ENCODE measurements at regions not wholly inside any gene's neighbourhood (a gene's known extent, or its start where the extent isn't known, plus 50 kb on each side); places are given as distances from the start of the nearest gene placed in this dataset.

DNA sequence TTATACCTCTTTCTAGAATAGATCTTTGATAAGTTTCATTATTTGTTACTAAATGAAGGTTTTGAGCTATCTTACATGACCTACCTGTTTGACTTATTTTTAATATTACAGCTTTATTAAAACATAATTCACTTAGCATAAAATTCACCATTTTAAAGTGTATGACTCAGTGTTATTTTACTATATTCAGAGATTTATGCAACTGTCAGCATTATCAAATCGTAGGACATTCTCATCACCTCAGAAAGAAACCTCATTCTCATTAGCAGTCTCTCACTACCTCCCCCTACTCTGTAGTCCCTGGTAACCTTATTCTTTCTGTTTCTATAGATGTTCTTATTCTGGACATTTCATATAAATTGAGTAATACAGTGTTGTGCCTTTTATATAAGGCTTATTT lies 207.9 kb upstream of the FOXP2 start:
- no peaks in the 10 kb centered on the region for H3F3A ChIP-seq (ENCODE audit: insufficient read depth)
- in situ Hi-C loops (cut with MboI), result no loop called here
- H3K4me1 ChIP-seq (ENCODE audit: insufficient read depth), result no peaks in the 10 kb centered on the region
- H3K4me3 ChIP-seq, result no peak overlapping the region
- H3K9ac ChIP-seq, result no peak overlapping the region
- H3K4me2 ChIP-seq (ENCODE audit: unreplicated experiment), result no peak overlapping the region
- no peaks in the 10 kb centered on the region for H3K9me2 ChIP-seq (ENCODE audit: insufficient read depth)
- no peak overlapping the region for H3K27ac ChIP-seq
- WGBS, 2 experiments (ENCODE audit: low coverage in 1 of 2, low lambda C conversion rate in 2 of 2, missing lambda C conversion rate in 2 of 2), result 81 to 89% methylated on average over 1 of the region's 1 CpG
- no peaks in the 10 kb centered on the region for H3K36me3 ChIP-seq (ENCODE audit: low read depth)
- H3K27me3 ChIP-seq (replicated peaks; ENCODE audit: insufficient read depth), result no peaks in the 10 kb centered on the region
- H3K9me3 ChIP-seq (ENCODE audit: low read depth), result no peaks in the 10 kb centered on the region
- TF ChIP-seq EZH2phosphoT487 (IDR thresholded peaks at IDR 0.05; ENCODE audit: insufficient read depth, low read depth), result no peak
- no peak for TF ChIP-seq EZH2 (IDR thresholded peaks at IDR 0.05; ENCODE audit: insufficient read depth, poor library complexity, severe bottlenecking)
- H2AFZ ChIP-seq, result no peak overlapping the region
- no peaks in the 10 kb centered on the region for H4K20me1 ChIP-seq (ENCODE audit: insufficient read depth)
- no peak for DNase-seq
- no peaks in the 10 kb centered on the region for H3K79me2 ChIP-seq (ENCODE audit: insufficient read depth)

GRCh38 chr7:114196517-114196916 lies 218.1 kb upstream of the FOXP2 start:
- no peaks in the 10 kb centered on the region for H3K9me3 ChIP-seq (ENCODE audit: low read depth)
- H2AFZ ChIP-seq, result no peak overlapping the region
- no peaks in the 10 kb centered on the region for H3K4me1 ChIP-seq (ENCODE audit: insufficient read depth)
- WGBS, 2 experiments (ENCODE audit: low coverage in 1 of 2, low lambda C conversion rate in 2 of 2, missing lambda C conversion rate in 2 of 2), result 89 to 90% methylated on average over 1 of the region's 1 CpG
- H3K27ac ChIP-seq, result no peak overlapping the region
- H3K4me3 ChIP-seq, result no peak overlapping the region
- no peaks in the 10 kb centered on the region for H3F3A ChIP-seq (ENCODE audit: insufficient read depth)
- TF ChIP-seq EZH2phosphoT487 (IDR thresholded peaks at IDR 0.05; ENCODE audit: insufficient read depth, low read depth) (no peak), EZH2 (IDR thresholded peaks at IDR 0.05; ENCODE audit: insufficient read depth, poor library complexity, severe bottlenecking) (no peak)
- in situ Hi-C loops (cut with MboI), result no loop called here
- H3K79me2 ChIP-seq (ENCODE audit: insufficient read depth), result no peaks in the 10 kb centered on the region
- H4K20me1 ChIP-seq (ENCODE audit: insufficient read depth), result no peaks in the 10 kb centered on the region
- H3K9ac ChIP-seq, result no peak overlapping the region
- no peaks in the 10 kb centered on the region; the same call in 1 of the 2 replicates for H3K9me2 ChIP-seq (ENCODE audit: insufficient read depth)
- no peaks in the 10 kb centered on the region for H3K36me3 ChIP-seq (ENCODE audit: low read depth)
- no peak overlapping the region for H3K4me2 ChIP-seq (ENCODE audit: unreplicated experiment)
- no peaks in the 10 kb centered on the region for H3K27me3 ChIP-seq (replicated peaks; ENCODE audit: insufficient read depth)
- no peak for DNase-seq

- Histone ChIP-seq H2AFZ (no peak overlapping the region), H3K4me1 (ENCODE audit: insufficient read depth) (no peaks in the 10 kb centered on the region), H3K9me2 (ENCODE audit: insufficient read depth) (no peaks in the 10 kb centered on the region; the same call in 1 of the 2 replicates), H3K9ac (no peak overlapping the region), H3K36me3 (ENCODE audit: low read depth) (no peaks in the 10 kb centered on the region), H3K27ac (no peak overlapping the region), H3K4me2 (ENCODE audit: unreplicated experiment) (no peak overlapping the region), H4K20me1 (ENCODE audit: insufficient read depth) (no peaks in the 10 kb centered on the region), H3K79me2 (ENCODE audit: insufficient read depth) (no peaks in the 10 kb centered on the region), H3K4me3 (no peak overlapping the region), H3K9me3 (ENCODE audit: low read depth) (no peaks in the 10 kb centered on the region), H3F3A (ENCODE audit: insufficient read depth) (no peaks in the 10 kb centered on the region), H3K27me3 (replicated peaks; ENCODE audit: insufficient read depth) (no peaks in the 10 kb centered on the region)
- no peak for DNase-seq
- WGBS, 2 experiments (ENCODE audit: low coverage in 1 of 2, low lambda C conversion rate in 2 of 2, missing lambda C conversion rate in 2 of 2), result 42 to 47% methylated on average over 2 of the region's 2 CpGs
- TF ChIP-seq EZH2phosphoT487 (IDR thresholded peaks at IDR 0.05; ENCODE audit: insufficient read depth, low read depth) (no peak), EZH2 (IDR thresholded peaks at IDR 0.05; ENCODE audit: insufficient read depth, poor library complexity, severe bottlenecking) (no peak)
- in situ Hi-C loops (cut with MboI), result no loop called here
Observed at GRCh38 chr7:114190387-114190786, 224.2 kb upstream of the FOXP2 start.

DNA sequence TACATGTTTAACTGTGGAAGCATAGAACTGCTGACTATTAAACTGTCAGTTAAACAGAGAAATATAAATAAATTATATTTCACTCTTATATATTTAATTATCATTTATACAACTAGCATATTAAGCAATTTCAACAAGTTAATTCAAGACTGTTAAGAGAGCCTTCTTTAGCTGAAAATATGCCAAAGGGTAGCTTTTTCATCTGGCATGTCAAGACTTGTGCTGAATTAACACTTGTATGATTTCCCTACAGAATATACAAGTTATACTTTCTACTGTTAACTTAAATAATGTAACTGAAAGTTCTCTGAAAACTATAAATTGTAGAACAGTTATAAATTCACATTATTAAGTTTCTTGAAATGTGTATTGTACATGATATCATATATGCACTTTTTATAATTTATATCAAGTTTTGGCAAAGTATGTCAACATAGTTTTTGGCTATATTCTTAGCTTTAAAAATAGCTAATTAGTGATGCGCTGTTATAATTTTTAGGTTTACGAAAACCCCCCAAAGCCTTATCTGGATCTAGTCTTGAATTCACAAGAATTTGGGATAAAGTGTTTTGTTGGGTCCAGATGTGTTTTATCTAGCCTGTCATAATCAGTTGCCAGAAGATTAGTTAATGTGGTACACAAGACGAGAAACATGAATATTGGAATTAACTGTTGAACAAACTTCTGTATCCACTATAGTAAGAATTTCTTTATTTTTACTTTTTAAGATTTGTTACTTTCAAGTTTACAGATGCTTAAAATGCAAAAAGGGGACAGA lies 231.1 kb upstream of the FOXP2 start:
- no peaks in the 10 kb centered on the region for H4K20me1 ChIP-seq (ENCODE audit: insufficient read depth)
- no peaks in the 10 kb centered on the region for H3F3A ChIP-seq (ENCODE audit: insufficient read depth)
- TF ChIP-seq EZH2phosphoT487 (IDR thresholded peaks at IDR 0.05; ENCODE audit: insufficient read depth, low read depth) (no peak), EZH2 (IDR thresholded peaks at IDR 0.05; ENCODE audit: insufficient read depth, poor library complexity, severe bottlenecking) (no peak)
- H3K9me2 ChIP-seq (ENCODE audit: insufficient read depth), result no peaks in the 10 kb centered on the region; the same call in 1 of the 2 replicates
- H3K4me1 ChIP-seq (ENCODE audit: insufficient read depth), result no peaks in the 10 kb centered on the region
- in situ Hi-C loops (cut with MboI), result no loop called here
- H3K36me3 ChIP-seq (ENCODE audit: low read depth), result no peaks in the 10 kb centered on the region
- H3K79me2 ChIP-seq (ENCODE audit: insufficient read depth), result no peaks in the 10 kb centered on the region
- no peak overlapping the region for H3K27ac ChIP-seq
- H3K27me3 ChIP-seq (replicated peaks; ENCODE audit: insufficient read depth), result no peaks in the 10 kb centered on the region
- no peak for DNase-seq
- H3K4me3 ChIP-seq, result no peak overlapping the region
- H3K9me3 ChIP-seq (ENCODE audit: low read depth), result no peaks in the 10 kb centered on the region
- H2AFZ ChIP-seq, result no peak overlapping the region
- H3K9ac ChIP-seq, result no peak overlapping the region
- H3K4me2 ChIP-seq (ENCODE audit: unreplicated experiment), result no peak overlapping the region
- WGBS, 2 experiments (ENCODE audit: low coverage in 1 of 2, low lambda C conversion rate in 2 of 2, missing lambda C conversion rate in 2 of 2), result 92% methylated on average over 3 of the region's 3 CpGs
